ENCODE measurements at regions not wholly inside any gene's neighbourhood (a gene's known extent, or its start where the extent isn't known, plus 50 kb on each side); places are given as distances from the start of the nearest gene placed in this dataset.

DNA sequence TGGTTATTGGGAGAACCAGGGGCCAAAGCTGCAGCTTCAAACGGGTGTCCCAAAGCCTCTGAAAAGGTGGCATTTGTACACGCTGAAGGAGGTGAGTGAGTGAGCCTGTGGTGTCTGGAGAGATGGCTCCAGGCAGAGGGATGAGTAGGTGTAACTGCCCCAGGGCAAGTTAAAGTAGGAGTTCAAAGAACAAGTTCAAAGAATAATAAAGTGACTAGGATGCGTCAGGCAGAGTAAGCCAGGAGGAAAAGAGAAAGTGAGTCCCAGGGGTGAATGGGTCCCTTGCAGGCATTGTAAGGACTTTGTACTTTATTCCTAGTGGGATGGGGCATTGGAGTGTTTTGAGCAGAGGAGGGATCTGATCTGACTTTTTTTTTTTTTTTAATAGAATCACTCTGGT lies 201.4 kb upstream of the PWP1 start:
- in situ Hi-C loops (cut with HindIII; ENCODE audit: low sequenced_read_pairs), result no loop called here

DNA sequence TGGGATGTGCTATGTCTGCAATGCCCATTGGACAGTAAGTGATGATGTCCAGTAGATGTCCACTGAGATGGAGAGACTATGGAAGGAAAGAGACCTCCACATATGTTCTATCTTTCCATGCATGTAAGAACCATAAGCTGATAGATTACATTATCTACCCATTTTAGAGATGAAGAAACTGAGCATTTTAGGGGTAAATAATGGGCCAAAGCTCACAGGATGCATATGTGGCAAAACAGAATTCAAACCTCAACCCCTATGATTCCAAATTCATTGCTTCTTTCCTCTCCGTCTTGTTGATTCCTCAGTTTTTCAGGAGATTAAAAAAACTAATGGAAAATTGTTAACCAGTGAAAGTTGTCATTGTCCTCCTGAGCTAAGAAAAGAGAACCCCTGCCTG lies 200.7 kb upstream of the PWP1 start:
- in situ Hi-C loops (cut with HindIII; ENCODE audit: low sequenced_read_pairs), result no loop called here

DNA sequence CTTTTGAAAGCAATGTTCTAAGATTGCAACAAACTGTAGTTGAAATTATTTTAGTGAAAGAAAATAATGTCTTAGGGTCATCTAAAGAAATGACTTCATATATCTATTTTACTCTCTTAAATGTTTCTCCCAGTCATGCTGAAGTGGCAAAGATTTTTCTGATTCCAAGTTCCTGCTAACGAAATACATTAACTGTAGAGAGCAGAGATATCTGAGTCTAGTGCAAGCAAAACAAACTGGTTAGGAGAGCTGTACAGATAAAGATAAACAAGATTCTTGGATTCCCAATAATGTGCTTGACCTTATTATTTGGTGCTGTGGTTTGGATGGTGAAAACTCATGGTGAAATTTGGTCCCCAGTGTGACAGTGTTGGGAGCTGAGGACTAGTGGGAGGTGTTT lies 199.9 kb upstream of the PWP1 start:
- in situ Hi-C loops (cut with HindIII; ENCODE audit: low sequenced_read_pairs), result no loop called here

DNA sequence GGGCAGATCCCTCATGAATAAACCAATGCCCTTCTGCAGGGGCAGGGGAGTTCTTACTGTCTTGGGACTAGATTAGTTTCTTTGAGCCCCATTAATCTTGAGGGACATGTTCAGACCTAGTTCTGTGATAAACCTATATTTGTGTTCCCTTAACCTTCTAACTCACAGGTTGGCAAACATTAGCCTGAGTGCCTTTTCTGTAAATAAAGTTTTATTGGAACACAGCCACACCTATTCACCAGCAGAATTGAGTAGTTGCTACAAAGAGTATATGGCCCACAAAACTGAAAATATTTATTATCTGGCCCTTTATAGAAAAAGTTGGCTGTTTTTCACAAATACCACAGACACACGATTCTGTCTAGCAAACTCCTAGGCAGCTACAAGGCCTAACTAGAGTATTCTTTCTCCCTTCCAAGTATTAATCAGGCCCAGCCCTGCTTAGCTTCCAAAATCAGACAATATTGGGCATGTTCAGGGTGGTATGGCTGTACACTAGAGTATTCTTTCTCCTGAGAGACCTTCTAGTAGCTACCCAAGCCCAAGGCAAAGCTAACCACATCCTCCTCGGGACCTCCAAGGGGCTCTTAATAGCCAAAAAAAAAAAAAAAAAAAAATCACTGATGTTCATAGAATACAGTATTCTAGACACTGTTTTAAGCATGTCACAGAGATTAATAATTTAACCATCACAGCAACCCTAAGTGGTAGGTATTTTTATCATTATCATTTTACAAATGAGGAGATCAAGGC lies 199.3 kb upstream of the PWP1 start:
- in situ Hi-C loops (cut with HindIII; ENCODE audit: low sequenced_read_pairs), result no loop called here

DNA sequence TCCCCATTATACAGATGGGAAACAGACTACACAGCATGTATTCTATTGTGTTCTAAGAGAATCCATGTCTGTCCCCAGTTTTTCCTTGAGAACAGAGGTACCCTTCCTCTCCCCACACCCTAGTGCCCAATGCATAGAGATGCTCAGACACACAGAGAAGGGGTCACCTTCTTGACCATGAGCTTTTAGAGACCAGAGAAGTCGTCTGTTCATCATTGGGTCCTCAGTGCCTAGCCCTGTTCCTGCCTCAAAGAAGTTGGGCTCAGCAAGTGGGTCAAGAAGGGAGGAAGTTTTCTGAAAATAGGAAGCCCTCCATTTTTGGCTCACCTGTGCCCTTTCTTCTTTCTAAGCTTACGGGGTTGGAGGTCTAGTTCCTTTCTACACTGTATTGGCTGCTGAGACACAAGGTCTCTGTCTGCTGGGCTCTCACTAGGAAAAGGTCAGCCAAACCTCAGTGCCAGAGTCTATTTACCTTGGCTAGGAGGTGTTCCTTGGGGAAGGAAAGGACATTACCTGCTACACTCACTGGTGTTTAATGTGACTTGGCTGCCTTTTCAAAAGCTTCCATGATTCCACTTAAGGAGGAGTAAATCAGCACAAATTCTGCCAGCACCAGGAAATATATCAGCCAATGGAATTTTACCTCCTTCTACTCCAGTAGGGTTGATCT lies 198.5 kb upstream of the PWP1 start:
- in situ Hi-C loops (cut with HindIII; ENCODE audit: low sequenced_read_pairs), result no loop called here

DNA sequence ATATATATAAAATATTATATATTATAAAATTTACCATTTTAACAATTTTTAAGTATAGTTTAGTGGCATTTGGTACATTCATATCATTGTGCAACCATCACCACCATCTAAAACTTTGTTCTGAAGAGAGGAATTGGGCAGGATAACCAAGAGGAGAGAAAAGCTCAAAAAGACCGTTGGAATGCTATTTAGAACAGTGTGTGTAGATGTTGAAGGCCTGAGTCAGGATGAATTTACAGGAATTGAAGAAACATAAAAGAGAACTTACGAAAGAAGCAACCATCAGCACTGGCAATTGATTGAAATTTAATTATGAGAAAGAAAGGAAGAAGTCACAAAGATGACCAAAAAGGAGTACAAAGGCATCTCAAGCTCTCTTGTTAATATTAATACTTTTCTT lies 196.9 kb upstream of the PWP1 start:
- in situ Hi-C loops (cut with HindIII; ENCODE audit: low sequenced_read_pairs), result no loop called here

DNA sequence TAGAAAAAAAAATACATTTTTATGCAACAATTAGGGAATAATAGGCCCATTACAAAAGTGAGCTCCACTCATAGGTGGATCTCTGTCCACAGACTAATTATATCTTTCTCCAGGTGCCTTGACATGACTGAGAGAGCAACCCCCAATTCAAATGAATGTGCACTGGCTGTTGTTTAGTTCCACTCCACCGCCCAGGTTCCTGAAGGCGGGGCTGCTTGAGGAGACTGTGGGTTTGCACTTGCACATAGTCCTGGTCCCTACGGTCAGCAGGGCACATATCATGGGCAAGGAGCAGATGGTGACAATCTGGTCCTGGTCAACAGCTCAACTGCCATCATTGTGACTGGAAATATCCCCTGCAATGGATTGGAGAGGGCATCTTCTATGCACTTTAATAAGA lies 195.6 kb upstream of the PWP1 start:
- in situ Hi-C loops (cut with HindIII; ENCODE audit: low sequenced_read_pairs), result no loop called here

DNA sequence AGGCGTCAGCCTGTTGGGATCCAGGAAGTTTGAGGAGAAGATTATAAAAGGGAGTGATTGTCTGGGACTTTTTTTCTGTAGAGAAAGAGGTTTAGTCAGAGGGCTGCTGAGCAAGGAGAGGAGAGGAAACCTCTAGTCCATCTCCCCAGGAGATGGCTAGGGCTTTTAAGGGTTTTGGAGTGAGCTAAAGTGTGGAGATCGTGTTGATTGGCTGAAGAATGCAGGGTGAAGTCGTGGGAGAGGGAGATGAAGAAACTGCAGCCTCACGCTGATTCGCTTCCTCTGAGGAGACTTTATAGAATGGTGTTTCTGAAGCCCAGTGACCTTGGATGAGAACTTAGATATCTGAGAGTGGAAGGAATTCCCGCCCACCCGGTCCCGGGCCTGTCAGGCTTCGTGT lies 193.7 kb upstream of the PWP1 start:
- in situ Hi-C loops (cut with HindIII; ENCODE audit: low sequenced_read_pairs), result no loop called here

DNA sequence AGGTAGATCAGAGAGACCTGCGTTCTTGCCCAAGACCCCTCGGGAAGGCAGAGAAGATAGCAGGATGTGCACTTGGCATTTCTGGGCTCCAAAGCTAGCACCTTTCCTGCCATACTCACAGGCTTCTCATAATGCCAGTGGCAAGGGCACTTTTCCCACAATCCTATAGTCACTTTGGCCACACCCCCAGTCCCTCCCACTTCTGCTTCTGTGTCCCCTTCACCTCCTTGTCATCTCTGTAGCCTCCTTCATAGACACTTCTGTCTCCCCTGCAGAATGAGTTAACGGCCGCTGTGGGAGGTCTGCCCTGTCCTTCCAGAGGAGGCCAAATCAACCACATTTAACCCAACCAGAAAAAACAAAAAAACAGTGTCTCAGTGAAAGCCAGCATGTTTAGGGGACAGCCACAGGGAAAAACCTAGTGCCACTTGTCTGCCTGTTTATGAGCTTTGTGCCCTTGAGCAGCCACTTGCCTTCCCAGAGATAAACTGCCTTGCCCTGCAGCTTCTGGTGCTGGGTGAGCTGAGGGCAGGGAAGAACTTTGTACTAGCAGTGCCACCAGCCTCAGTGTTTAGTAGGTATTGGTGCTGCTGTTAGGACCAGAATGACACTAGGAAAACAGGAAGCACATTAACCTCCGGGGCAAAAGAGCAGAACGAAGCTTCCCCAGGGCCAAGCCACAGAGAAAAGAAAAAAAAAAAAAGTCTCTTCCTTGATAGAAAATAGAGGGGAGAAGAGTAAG lies 193.0 kb upstream of the PWP1 start:
- in situ Hi-C loops (cut with HindIII; ENCODE audit: low sequenced_read_pairs), result no loop called here

DNA sequence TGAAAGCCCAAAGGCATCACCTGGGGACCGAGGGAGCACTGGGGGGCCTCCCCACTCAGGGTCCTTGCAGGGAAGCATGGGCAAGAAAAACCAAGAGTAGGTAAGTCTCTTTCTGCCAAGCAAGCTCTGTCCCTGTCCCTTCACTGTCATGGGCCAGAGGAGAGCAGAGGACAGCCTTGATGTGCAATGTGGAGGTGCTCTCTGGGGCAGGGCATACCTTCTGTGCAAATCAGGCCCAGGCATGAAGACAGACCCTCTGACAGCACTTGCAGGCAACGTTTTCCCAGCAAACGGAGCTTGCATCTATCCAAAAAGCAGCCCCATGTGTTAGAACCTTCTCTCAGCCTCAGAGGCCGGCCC lies 192.5 kb upstream of the PWP1 start:
- in situ Hi-C loops (cut with HindIII; ENCODE audit: low sequenced_read_pairs), result no loop called here

DNA sequence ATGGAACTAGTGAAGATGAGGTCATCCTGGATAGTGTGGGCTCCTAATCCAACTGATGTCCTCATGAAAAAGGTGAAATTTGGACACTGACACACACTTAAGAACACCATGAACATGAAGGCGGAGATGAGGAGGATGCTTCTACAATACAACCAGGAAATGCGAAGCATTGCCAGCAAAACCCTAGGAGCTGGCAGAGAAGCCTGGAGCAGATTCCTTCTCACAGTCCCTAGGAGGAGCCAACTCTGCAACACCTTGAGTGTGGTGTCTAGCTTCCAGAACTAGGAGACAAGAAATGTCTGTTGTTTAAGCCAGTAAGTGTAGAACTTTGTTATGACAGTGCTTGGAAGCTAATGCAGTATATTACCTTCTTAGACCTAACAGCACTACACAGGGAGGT lies 191.9 kb upstream of the PWP1 start:
- in situ Hi-C loops (cut with HindIII; ENCODE audit: low sequenced_read_pairs), result no loop called here

DNA sequence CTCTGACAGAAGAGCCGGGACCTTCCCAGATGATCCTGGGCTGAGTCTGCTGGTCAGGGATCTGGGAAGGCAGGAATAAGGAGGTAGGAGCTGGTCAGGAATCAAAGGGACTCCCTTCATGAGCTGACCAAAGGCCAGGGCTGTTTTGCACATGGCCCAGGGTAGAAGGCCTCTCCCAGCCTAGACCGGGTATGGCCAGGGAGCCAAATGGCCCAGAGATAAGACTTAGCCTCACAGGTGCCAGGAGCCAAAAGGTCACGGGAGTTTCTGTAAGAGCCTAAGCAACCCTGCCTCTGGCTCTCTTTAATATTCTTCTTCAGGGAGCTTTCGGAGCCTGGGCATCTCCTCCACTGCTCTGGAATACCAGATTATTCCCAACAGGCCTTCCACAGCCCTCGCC lies 191.3 kb upstream of the PWP1 start:
- in situ Hi-C loops (cut with HindIII; ENCODE audit: low sequenced_read_pairs), result no loop called here

DNA sequence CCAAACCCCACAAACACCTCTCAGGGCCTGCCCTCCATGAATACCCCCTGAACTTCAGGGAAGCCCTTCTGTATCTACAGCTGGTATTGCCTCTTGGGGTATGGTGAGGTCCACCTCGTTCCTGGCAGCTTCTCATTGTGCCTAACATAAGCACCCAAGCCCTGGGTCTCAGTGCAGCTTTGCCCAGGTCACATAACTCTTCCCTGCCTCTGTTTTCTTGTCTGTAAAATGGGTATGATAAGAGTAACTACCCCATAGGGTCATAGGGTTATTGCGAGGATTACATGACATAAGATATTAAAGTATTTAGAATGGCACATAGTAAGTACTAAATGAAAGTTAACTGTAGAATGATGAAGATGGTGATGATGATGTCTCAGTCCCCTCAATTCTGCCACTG lies 190.0 kb upstream of the PWP1 start:
- in situ Hi-C loops (cut with HindIII; ENCODE audit: low sequenced_read_pairs), result no loop called here

DNA sequence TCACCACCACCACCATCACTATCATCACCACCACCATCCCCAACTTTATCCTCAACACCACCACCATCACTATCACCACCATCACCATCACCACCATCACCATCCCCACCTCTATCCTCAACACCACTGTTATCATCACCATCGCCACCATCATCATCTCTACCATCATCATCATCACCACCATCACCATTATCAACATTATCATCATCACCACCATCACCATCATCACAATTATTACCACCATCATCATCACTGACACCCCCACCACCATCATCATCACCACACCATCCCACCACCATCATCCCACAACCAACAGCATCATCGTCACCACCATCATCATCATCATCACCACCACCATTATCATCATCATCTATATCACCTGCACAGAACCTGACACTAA lies 188.4 kb upstream of the PWP1 start:
- in situ Hi-C loops (cut with HindIII; ENCODE audit: low sequenced_read_pairs), result no loop called here

DNA sequence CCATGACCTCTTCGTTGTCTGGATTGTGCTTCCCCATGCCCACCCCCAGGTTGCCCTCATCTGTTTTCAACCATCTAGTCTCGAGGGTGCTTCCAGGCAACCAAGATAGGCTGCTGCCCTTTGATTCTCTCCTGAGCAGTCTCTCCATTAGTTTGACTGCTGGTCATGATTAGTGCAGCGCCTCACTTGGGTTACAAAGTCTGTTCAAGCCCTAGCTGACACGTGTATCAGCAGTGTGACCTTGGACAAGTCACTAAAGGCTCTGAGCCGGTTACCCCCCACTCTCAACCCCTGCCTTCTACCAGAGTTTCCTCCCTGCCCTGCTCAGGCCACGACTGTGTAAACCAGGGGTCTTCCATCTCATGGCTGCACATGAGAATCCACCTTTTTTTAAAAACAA lies 185.3 kb upstream of the PWP1 start:
- in situ Hi-C loops (cut with HindIII; ENCODE audit: low sequenced_read_pairs), result no loop called here

DNA sequence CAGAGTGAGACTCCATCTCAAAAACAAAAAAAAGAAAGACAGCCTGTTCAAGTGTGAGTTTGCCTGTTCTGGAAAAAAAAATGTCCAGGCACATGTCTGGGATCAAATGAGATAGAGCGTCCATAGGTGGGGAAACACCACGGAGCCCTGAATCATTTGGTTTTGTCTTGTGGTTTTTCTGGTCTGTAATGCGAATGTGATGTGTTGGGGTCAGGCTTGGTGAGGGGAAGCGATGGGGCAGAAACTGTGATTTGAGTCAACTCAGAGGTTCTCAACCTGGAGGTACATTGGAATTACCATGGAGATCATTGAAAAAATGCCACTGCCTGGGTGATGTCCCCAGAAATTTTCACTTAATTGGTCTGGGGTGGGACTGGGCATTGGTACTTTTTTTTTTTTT lies 183.9 kb upstream of the PWP1 start:
- in situ Hi-C loops (cut with HindIII; ENCODE audit: low sequenced_read_pairs), result no loop called here

DNA sequence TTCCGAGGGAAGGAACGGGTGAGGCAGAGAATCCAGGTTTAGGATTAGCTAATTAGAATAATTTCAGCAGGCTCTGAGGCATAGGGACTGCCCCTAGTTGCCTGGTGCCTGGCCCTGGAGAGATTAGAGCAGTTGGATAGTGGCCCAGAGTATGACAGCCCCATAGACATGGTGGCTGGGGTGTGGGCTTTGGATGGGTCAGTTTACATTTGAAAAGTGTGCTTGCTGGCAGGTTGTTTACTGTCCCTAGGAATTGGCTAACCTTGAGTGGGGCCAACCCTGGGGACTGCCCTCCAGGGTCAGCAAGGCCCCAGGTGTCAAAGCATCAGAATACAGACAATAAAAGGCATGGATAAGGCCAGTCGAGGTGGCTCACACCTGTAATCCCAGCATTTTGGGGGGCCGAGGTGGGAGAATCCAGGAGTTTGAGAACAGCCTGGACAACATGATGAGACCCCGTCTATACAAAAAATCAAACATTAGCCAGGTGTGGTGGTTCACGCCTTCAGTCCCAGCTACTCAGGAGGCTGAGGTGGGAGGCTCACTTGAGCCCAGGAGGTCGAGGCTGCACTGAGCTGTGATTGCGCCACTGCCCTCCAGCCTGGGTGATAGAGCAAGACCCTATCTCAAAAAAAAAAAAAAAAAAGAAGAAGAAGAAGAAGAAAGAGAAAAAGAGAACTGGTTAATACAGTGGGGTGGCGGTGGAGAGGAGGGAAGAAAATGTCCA lies 182.3 kb upstream of the PWP1 start:
- in situ Hi-C loops (cut with HindIII; ENCODE audit: low sequenced_read_pairs), result no loop called here

DNA sequence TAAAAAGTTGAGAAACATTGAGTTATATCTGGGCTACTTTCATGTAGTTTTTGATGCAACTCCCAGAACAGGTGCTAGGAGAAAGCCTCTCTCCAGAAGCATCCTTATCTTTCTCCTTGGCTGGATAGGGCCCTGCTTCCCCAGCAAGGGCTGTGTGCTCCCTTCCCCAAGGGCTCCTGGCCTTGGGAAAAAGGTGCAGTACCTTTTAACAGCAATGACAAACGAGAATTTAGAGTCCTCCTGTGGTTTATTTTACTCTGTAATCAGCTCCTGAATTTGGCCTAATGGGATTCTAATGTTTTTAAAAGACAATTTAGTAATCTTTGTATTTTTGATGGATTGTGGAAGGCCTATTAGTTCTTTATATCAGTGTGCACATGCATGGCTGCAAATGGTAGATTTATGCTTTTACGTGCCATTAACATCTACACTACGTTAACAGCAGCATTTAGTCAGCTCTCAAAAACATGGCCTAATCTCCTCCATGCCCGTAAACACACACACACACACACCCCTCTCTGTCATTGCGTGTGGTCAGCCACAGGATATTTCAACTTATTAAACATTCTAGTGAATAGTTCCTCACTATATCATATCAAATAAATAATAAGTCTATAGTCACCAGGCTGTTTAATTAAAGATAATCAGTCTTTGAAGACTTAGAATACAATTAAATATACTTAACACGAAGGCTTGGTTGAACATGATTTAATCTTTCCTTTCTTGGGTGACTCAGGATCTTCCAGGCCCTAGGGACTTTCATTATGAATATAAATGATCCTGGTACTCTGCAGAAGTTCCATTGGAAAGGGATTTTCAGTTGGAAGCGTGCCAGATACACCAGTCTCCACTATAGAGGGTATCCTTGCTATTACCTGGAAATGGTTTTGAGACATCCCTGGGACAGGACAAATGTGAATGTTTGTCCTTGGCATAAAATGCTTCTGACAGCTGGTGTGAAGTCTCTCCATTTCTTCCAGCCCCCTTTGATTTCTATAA lies 181.4 kb upstream of the PWP1 start:
- in situ Hi-C loops (cut with HindIII; ENCODE audit: low sequenced_read_pairs), result no loop called here

DNA sequence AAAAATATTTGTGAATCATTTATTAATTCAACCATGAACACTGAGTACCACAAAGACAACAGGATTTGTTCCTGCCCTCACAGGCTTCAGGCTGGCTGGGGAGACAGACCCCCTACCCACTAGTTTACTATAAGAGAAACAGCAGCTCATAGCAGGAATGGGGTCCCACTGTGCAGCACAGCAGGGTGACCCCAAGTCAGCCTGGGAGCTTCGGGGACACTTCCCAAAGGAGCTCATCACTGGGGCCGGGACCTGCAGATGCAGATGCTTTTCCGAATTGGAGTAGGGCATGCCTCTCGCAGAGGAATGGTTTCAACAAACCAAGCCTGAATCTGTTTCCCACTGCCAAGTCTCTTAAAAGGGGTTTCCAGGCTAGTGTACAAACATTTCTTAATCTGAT lies 176.2 kb upstream of the PWP1 start:
- in situ Hi-C loops (cut with HindIII; ENCODE audit: low sequenced_read_pairs), result no loop called here

DNA sequence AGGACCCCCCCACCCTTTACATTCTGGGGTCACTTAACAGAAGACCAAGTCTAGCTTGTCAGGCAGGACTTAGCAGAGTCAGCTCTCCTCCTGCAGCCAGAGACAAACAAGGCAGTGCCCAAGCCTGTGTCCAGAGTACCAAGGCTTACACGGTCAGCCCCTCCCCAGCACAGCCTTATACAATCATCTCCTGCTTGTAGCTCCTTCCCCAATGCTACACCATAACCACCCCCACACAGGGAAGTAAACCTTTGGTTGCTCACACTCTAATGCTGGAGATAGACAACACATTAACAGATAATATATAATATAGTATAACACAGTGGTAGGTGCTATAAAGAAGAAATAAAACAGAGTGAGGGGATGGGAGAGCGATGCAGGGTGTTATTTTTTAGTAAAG lies 175.4 kb upstream of the PWP1 start:
- in situ Hi-C loops (cut with HindIII; ENCODE audit: low sequenced_read_pairs), result loop anchor here (5.0 kb wide), 1 partner anchor 78 kb away; no protein-coding TSS in a partner anchor

All from endothelial cell of hepatic sinusoid (primary cell).